Activated CD4-positive, alpha-beta T cell treated with anti-CD3 and anti-CD28 coated beads for 48 hours (primary cell): ENCODE measurements at regions not wholly inside any gene's neighbourhood (a gene's known extent, or its start where the extent isn't known, plus 50 kb on each side); places are given as distances from the start of the nearest gene placed in this dataset.

ENCODE experiments used
- DNase-seq: peaks from one replicate; pipeline ENCODE4 v3.0.0-alpha.2; 2020

- no peak for DNase-seq
Observed at GRCh38 chr13:85663856-85664255, 135.4 kb downstream of the SLITRK6 start.

- no peak for DNase-seq
Observed at GRCh38 chr13:85662186-85662585, 137.0 kb downstream of the SLITRK6 start.

- DNase-seq: no peak
Observed at GRCh38 chr13:85661675-85662074, 137.5 kb downstream of the SLITRK6 start.

DNA sequence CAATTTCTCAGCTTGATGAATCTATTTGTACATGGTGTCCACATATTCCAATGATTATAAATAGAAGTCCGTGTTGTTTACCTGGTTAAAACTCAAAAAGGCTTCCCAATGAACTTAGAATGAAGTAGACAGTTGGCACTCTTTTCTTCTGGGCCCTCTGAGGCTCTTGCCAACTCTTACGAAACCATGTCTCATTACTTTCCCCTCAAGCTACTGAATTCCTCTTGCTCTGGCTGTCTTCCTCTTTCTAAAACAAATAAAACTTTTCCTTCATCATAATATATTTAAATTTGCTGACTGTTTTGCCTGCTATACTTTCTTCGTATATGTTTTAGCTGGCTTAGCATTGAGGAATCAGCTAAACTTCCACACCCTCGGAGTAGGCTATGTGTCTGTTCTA is 139.7 kb downstream of the SLITRK6 start:
- no peak for DNase-seq

DNA sequence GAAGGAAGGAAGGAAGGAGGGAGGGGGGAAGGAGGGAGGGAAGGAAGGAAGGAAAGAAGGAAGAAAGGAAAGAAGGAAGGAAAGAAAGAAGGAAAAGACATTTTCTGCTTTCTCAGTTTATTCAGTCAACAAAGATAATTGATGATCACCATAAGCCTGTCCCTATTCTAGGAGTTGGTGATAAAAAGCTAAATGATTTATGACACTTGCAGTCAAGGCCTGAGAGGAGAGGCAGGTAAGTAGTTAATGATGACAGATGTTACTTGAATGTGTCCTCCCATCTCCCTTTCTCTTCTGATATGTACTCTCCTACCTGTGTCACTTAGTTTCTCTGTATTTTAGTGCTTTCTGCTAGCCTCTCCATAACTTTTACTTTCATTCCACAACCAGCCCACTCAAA is 141.3 kb downstream of the SLITRK6 start:
- DNase-seq: no peak

- DNase-seq: no peak
Observed at GRCh38 chr13:85655040-85655439, 144.2 kb downstream of the SLITRK6 start.

GRCh38 chr13:85654227-85654626 is 145.0 kb downstream of the SLITRK6 start:
- DNase-seq: no peak

GRCh38 chr13:85653681-85654080 is 145.5 kb downstream of the SLITRK6 start:
- DNase-seq: no peak

DNA sequence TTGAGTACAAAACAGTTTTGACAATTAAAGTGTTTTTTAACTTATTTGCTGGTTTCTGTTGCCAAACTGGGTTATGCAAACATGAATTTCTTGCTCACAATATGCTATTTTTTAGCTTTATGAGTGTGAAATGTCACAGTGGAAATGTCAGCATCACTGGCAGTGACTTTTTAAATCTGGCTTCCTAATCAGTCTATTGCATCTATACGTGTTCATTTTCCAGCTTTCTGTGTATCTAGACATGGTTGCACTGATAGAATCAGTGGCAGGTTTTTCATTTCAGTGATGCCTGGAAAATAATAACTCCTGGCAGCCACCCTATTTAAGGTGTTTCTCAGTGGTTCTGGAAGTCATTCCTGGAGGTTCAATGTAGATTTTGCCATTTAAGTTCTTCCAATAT is 146.7 kb downstream of the SLITRK6 start:
- DNase-seq: no peak

GRCh38 chr13:85651440-85651839 is 147.8 kb downstream of the SLITRK6 start:
- DNase-seq: no peak

- no peak for DNase-seq
Observed at GRCh38 chr13:85650613-85651012, 148.6 kb downstream of the SLITRK6 start.

DNA sequence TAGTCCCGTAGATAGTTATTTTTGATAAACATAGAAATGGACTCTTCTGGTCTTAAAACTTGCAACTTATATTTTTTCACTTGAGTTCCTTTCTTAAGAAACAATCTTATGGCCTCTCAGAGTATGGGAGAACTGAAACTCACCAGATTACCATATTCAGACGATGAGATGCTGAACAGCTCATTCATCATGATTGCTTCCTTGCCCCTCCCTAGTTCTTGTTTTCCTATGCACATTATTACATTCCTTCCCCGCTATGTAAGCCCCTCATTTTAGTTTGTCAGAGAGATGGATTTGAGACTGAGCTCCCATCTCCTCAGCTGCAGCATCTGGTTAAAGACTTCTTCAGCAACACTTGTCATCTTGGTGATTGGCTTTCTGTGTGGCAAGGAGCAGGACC is 158.5 kb downstream of the SLITRK6 start:
- no peak for DNase-seq

DNA sequence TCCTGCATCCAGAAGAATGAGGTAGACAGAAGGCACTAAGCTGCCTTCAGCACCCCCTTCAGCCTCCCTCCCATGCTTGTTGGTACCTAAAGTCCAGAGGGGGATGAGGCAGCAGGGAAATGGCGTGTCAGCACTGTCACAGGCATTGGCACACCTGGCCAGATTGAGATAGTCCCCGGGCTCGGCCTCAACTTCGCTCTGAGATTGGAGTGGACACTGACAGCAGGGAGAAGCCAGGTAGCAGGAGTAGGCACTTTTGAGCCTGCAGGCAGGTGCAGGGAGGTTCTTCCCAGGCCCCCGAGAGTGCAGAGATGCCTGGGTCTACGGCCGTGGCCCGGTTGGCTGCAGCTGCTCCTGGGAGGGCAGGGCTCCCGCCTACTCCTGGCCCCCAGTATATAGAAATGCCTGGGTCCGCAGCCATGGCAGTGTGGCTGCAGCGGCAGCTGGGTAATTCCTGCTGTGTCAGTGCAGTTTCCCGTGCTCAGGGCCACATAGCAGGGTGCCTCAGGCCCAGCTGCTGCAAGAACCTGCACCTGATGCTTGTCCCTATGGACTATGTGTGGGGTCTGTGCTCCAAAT is 160.3 kb downstream of the SLITRK6 start:
- DNase-seq: no peak

- DNase-seq: no peak
Observed at GRCh38 chr13:85638265-85638664, 161.0 kb downstream of the SLITRK6 start.

DNA sequence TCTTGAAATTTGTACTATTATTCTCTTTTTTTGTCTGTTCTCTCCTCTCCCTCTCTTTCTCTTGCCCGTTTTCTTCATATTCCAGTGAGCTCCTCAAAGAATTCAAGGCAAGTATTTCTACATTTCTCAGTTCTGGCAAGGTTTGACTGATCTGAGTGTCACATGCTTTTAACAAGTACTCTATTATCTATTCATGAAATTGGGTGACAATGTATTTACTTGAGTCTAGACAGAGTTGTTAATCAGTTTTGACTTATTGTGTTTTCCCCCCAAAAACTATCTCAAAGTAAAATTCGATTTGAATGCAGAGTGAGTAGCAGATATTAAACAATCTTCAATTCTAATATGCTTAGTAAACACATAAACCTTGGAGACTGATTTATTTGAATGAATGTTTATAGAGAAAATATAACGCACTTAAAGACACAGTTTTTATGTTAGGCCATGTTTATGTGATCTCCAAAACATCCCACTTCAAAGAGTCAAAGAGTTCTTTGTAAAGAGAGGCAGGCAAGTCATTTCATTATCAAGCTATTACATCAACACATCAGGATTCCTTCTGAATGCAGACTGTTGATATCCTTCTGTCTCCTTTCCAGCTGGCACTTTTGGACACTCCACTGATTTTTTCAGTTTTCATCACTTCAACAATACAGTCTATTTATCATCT is 166.6 kb downstream of the SLITRK6 start:
- DNase-seq: no peak

- DNase-seq: no peak
Observed at GRCh38 chr13:85631801-85632200, 167.4 kb downstream of the SLITRK6 start.

- no peak for DNase-seq
Observed at GRCh38 chr13:85626603-85627002, 172.6 kb downstream of the SLITRK6 start.

- no peak for DNase-seq
Observed at GRCh38 chr13:85619321-85619720, 179.9 kb downstream of the SLITRK6 start.

DNA sequence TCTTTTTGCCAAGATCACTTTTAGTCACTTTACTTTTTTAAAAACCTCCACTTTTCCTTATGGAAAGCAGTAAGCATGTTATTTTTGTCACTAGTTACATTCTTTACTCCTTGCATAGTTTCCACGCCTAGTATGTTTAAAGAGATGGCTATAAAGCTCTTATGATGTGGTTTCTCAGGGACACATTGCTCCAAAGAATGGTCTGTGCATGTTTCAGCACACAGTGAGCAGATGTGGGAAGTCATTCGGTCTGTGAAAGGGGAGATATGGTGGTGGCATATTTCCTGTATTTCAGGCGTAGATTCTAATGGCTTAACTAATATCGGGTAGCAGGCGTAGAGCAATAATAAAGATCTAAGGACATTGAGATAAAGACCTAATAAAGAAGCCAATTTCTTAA is 180.7 kb downstream of the SLITRK6 start:
- DNase-seq: no peak

- DNase-seq: no peak
Observed at GRCh38 chr13:85616275-85616674, 182.9 kb downstream of the SLITRK6 start.

GRCh38 chr13:85615031-85615430 is 184.2 kb downstream of the SLITRK6 start:
- no peak for DNase-seq

DNA sequence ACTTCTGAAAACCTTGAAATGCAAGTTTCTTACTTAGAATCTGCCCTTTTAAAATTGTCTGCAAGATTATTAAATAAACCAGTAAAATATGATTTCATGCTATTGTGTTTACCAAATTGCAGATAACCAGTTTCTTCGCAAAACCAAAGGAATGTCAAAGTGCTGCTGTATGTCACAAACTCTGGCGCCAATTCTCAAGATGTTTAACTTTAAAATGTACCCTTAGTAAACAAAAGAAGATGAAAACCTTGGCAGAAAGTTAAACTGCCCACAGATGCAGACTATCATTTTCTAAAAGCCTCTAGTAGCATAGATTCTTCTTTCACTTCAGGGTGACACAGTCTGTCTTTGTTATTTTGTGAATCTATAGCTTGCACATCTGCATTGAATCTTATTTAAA is 189.2 kb downstream of the SLITRK6 start:
- DNase-seq: no peak

DNA sequence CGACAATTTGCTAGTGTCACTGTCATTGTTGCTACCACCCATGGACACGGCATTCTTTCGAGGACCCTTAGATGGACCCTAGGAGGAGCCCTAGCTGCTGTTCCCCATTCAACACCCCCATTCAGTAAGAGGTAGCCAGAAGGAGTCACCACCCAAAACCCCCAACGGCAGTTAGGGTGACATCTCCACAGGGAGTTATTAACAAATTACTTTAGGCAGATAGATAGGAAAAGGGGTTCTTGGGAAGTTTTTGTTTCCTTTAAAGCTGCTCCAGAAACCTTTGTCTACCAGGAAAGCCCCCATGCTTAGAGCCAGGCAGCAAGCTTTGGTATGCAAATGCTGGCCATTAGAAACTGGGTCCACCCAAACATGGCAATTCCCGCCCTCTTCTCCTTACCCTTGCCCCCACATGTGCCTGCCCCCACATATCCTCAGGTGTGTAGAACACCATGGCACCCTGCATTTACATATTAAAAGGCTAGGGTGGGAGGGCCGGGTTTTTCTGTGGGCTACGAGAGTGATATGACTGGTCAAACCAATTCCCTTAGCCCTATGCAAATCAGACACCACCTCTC is 190.9 kb downstream of the SLITRK6 start:
- DNase-seq: no peak

DNA sequence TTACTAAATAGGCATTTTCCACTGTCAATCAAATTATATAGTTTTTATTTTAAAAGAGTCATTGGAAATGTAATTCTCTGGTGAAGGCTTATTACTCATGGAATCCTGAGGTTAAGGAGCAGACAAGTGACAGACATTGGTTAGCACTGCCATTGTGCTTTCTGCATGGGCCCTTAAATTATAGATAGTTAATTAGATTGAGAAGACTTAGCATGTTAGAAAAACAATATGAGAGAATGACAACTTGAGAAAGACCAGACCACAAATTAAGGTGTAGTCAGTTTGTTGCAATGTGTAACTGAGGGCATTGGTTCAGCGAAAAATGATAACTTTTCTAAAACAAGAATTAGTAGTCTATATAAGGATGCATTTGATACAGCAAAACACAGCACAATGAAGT is 195.5 kb downstream of the SLITRK6 start:
- DNase-seq: no peak

DNA sequence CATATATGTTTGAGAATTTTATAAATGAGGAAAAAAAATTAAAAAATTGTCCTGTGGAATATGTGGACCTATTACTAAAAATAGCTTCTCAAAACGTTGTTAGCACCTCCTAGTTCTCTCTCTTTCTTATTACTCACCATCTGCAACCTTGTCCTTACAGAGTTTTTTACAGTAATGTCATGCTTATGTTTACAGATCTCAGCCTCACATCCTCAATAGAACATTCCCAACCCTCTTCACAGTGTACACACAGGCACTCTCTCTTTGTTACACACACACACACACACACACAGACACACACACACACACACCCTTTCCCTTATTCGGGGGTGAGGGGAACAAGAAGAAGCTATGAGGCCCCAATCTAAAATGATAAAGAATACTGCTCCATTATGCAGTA is 197.7 kb downstream of the SLITRK6 start:
- DNase-seq: no peak
